ENCODE measurements at regions not wholly inside any gene's neighbourhood (a gene's known extent, or its start where the extent isn't known, plus 50 kb on each side); places are given as distances from the start of the nearest gene placed in this dataset.

DNA sequence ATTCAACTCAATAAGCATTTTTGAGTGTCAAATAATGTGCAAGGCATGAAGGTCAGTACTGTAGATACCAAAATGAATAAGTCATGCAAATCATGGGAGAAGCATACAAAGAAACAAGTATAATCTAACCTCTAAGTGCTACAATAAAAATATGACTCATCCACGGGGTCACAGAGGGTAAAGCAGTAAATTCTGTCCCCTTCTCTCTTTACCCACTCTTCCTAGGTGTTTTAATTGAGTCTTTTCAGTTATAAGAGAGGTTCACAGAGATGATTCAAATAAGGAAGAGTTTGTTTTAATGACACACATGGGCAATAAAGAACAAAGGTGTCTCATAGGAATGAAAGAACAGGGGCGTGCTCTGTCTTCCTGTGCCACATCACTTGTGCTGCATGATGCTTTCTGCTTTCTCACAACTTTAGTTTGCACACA lies 71.5 kb upstream of the DAAM1 start:
- no peaks in the 10 kb centered on the region for H3K36me3 ChIP-seq (replicated peaks in 1 of 2; ENCODE audit: control insufficient read depth in 1 of 2, insufficient read depth in 2 of 2, low read length in 2 of 2)
- Mint-ChIP-seq H3K4me3 (no peak overlapping the region), H3K27ac (no peak overlapping the region), H3K36me3 (no peaks in the 10 kb centered on the region), H3K9me3 (no peaks in the 10 kb centered on the region), H3K4me1 (no peaks in the 10 kb centered on the region), H3K27me3 (ENCODE audit: low read depth in 3 of 3) (peaks cover 0 to 4% (median 3%) of the 10 kb centered on the region in 3 donors)
- WGBS (ENCODE audit: insufficient coverage): 83% methylated on average over 1 of the region's 2 CpGs
- intact Hi-C loops (cut with micrococcal nuclease): no loop called here
- H3K9ac ChIP-seq (ENCODE audit: insufficient read depth, low read length, poor library complexity, severe bottlenecking): no peak overlapping the region
- no peak overlapping the region for H3K27ac ChIP-seq (ENCODE audit: low read depth in 1 of 2, low read length in 2 of 2)
- no peak for DNase-seq
- H3K79me2 ChIP-seq (ENCODE audit: insufficient read depth, low read length): no peaks in the 10 kb centered on the region
- H3K4me2 ChIP-seq (replicated peaks; ENCODE audit: extremely low read depth, low read length, poor library complexity, severe bottlenecking): no peak overlapping the region
- no peaks in the 10 kb centered on the region for H4K20me1 ChIP-seq (ENCODE audit: insufficient read depth, low read length)
- H2AFZ ChIP-seq (ENCODE audit: insufficient read depth, low read depth, low read length, poor library complexity, severe bottlenecking): no peak overlapping the region
- no peaks in the 10 kb centered on the region for H3K27me3 ChIP-seq (ENCODE audit: control insufficient read depth in 2 of 2, insufficient read depth in 2 of 2, low read length in 2 of 2)
- no peaks in the 10 kb centered on the region for H3K9me3 ChIP-seq (replicated peaks in 1 of 2; ENCODE audit: control insufficient read depth in 1 of 2, insufficient read depth in 1 of 2, low read length in 2 of 2)
- H3K4me3 ChIP-seq (replicated peaks in 1 of 3; ENCODE audit: low read depth in 2 of 3, low read length in 3 of 3): no peak overlapping the region
- no peaks in the 10 kb centered on the region for H3K4me1 ChIP-seq (ENCODE audit: control insufficient read depth in 1 of 2, insufficient read depth in 2 of 2, low read length in 2 of 2)
- TF ChIP-seq, protein P1, sequence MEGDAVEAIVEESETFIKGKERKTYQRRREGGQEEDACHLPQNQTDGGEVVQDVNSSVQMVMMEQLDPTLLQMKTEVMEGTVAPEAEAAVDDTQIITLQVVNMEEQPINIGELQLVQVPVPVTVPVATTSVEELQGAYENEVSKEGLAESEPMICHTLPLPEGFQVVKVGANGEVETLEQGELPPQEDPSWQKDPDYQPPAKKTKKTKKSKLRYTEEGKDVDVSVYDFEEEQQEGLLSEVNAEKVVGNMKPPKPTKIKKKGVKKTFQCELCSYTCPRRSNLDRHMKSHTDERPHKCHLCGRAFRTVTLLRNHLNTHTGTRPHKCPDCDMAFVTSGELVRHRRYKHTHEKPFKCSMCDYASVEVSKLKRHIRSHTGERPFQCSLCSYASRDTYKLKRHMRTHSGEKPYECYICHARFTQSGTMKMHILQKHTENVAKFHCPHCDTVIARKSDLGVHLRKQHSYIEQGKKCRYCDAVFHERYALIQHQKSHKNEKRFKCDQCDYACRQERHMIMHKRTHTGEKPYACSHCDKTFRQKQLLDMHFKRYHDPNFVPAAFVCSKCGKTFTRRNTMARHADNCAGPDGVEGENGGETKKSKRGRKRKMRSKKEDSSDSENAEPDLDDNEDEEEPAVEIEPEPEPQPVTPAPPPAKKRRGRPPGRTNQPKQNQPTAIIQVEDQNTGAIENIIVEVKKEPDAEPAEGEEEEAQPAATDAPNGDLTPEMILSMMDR (IDR thresholded peaks at IDR 0.05): no peak

DNA sequence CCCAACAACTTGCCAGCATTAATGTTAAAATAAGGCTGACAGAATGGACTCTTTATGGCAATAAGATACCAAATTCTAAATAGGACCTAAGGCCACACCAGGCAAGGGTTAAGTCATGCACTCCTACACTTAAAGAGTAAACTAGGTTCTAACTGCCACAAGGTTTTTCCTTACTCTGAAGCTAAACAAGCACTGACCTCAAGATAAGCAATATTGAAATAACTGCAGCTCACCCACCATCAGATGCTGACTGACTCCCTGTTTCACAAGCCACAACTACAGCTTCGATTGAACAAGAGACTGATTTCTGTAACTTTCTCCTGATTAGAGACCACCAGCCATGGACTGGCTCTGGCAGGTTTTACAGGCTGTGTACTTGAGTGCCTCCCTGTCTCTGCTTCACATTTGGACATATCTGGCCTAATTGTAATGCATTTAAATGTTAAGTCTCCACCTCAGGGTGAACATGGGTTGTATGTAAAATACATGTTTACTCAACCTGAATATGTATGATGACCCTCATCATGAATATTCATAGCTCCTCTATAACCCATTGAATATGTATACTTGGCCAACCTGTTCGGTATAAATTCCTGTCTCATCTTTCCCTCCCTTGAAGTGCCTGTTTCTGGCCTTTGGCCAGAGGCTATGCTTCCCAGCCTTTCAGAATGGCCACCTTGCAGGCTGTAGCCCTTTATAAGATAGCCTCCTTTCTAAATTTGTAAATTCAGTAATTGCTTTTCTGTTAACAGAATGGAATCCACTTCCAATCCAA lies 70.5 kb upstream of the DAAM1 start:
- no peaks in the 10 kb centered on the region for H3K79me2 ChIP-seq (ENCODE audit: insufficient read depth, low read length)
- 92% methylated on average over 1 of the region's 2 CpGs for WGBS (ENCODE audit: insufficient coverage)
- Mint-ChIP-seq H3K27me3 (ENCODE audit: low read depth in 3 of 3) (peaks cover 0 to 4% (median 3%) of the 10 kb centered on the region in 3 donors), H3K27ac (no peak overlapping the region), H3K4me3 (no peak overlapping the region), H3K4me1 (no peaks in the 10 kb centered on the region), H3K9me3 (no peaks in the 10 kb centered on the region), H3K36me3 (no peaks in the 10 kb centered on the region)
- no peak overlapping the region for H3K4me2 ChIP-seq (replicated peaks; ENCODE audit: extremely low read depth, low read length, poor library complexity, severe bottlenecking)
- intact Hi-C loops (cut with micrococcal nuclease): no loop called here
- no peaks in the 10 kb centered on the region for H4K20me1 ChIP-seq (ENCODE audit: insufficient read depth, low read length)
- TF ChIP-seq, protein P1 (IDR thresholded peaks at IDR 0.05): no peak
- H3K4me3 ChIP-seq (replicated peaks in 1 of 3; ENCODE audit: low read depth in 2 of 3, low read length in 3 of 3): no peak overlapping the region
- no peaks in the 10 kb centered on the region for H3K4me1 ChIP-seq (ENCODE audit: control insufficient read depth in 1 of 2, insufficient read depth in 2 of 2, low read length in 2 of 2)
- H3K27me3 ChIP-seq (ENCODE audit: control insufficient read depth in 2 of 2, insufficient read depth in 2 of 2, low read length in 2 of 2): no peaks in the 10 kb centered on the region
- H3K9ac ChIP-seq (ENCODE audit: insufficient read depth, low read length, poor library complexity, severe bottlenecking): no peak overlapping the region
- H3K27ac ChIP-seq (ENCODE audit: low read depth in 1 of 2, low read length in 2 of 2): no peak overlapping the region
- no peaks in the 10 kb centered on the region for H3K9me3 ChIP-seq (replicated peaks in 1 of 2; ENCODE audit: control insufficient read depth in 1 of 2, insufficient read depth in 1 of 2, low read length in 2 of 2)
- no peak overlapping the region for H2AFZ ChIP-seq (ENCODE audit: insufficient read depth, low read depth, low read length, poor library complexity, severe bottlenecking)
- H3K36me3 ChIP-seq (replicated peaks in 1 of 2; ENCODE audit: control insufficient read depth in 1 of 2, insufficient read depth in 2 of 2, low read length in 2 of 2): no peaks in the 10 kb centered on the region
- DNase-seq: no peak

Data from CD14-positive monocyte (primary cell).